H1 (cell line): ENCODE measurements at regions not wholly inside any gene's neighbourhood (a gene's known extent, or its start where the extent isn't known, plus 50 kb on each side); places are given as distances from the start of the nearest gene placed in this dataset.

Source experiments
- CTCF ChIA-PET: fragments of 300-600 bp; sonication (Branson Sonifier 250); formaldehyde crosslinking; loops from one replicate; lab custom pipeline; 2021; ENCODE audit not compliant: partially characterized antibody; lab: Charles Lee
- POLR2A ChIA-PET: fragments of 300-600 bp; sonication (Branson Sonifier 250); formaldehyde crosslinking; loops from one replicate; lab custom pipeline; 2021; ENCODE audit warnings: inconsistent platforms; ENCODE audit not compliant: partially characterized antibody; lab: Charles Lee
- DNase-seq, 2 experiments: peaks; one replicate each; pipeline versions ENCODE4 v3.0.0 to v3.0.0-alpha.2; 2010 to 2022; ENCODE audit warnings: low spot score in 2 of 2, low read depth in 1 of 2, mixed read lengths in 1 of 2
- FAIRE-seq: peaks from 2 replicates; lab custom pipeline; 2011; peaks lifted over from hg19 to GRCh38; lab: Jason Lieb, UNC
- H2AFZ ChIP-seq: 2 replicates; pipeline ENCODE4 v1.8.1; 2012; ENCODE audit warnings: low read length, inconsistent platforms
- H2AK5ac ChIP-seq: 2 replicates; pipeline ENCODE4 v1.6.1; 2013; ENCODE audit warnings: low read depth, low read length
- H2BK120ac ChIP-seq: replicated peaks from 2 replicates; pipeline ENCODE3; 2013; ENCODE audit warnings: low read depth, low read length, inconsistent platforms
- H2BK12ac ChIP-seq: 2 replicates; pipeline ENCODE4 v1.6.1; 2013; ENCODE audit warnings: low read depth, low read length
- H2BK15ac ChIP-seq: 2 replicates; pipeline ENCODE4 v1.6.1; 2013; ENCODE audit warnings: low read length
- H2BK20ac ChIP-seq: 2 replicates; pipeline ENCODE4 v1.6.1; 2013; ENCODE audit warnings: low read length
- H2BK5ac ChIP-seq: 2 replicates; pipeline ENCODE4 v1.6.1; 2013; ENCODE audit warnings: low read depth, low read length
- H3K14ac ChIP-seq: 2 replicates; pipeline ENCODE4 v1.6.1; 2013; ENCODE audit warnings: inconsistent platforms; ENCODE audit not compliant: insufficient read length
- H3K18ac ChIP-seq: 2 replicates; pipeline ENCODE4 v1.6.1; 2013; ENCODE audit warnings: low read length; ENCODE audit errors: extremely low read depth
- H3K23ac ChIP-seq: 2 replicates; pipeline ENCODE4 v1.6.1; 2013; ENCODE audit warnings: inconsistent platforms; ENCODE audit not compliant: insufficient read length
- H3K23me2 ChIP-seq: 2 replicates; pipeline ENCODE4 v1.6.1; 2013; ENCODE audit warnings: low read depth, low read length
- H3K27ac ChIP-seq: 2 replicates; pipeline ENCODE4 v1.6.1; 2011; ENCODE audit warnings: low read depth, low read length, inconsistent platforms
- H3K27me3 ChIP-seq, 4 experiments: replicated peaks in 1 of 4; 1 replicate in 1 of 4; 2 replicates in 3 of 4; pipeline versions ENCODE4 v1.6.1 to v1.8.1; 2011 to 2013; ENCODE audit warnings: low read length in 3 of 4, mild to moderate bottlenecking in 3 of 4, inconsistent platforms in 2 of 4, mixed read lengths in 2 of 4, moderate library complexity in 1 of 4; ENCODE audit not compliant: control insufficient read depth in 3 of 4, insufficient read depth in 3 of 4; ENCODE audit errors: extremely low read depth in 1 of 4
- H3K36me3 ChIP-seq, 4 experiments: 2 replicates each; pipeline versions ENCODE4 v1.6.1 to v1.8.1; 2011 to 2013; ENCODE audit warnings: mild to moderate bottlenecking in 4 of 4, low read length in 3 of 4, moderate library complexity in 2 of 4, control low read depth in 1 of 4, inconsistent platforms in 1 of 4; ENCODE audit not compliant: insufficient read depth in 4 of 4, control insufficient read depth in 2 of 4
- H3K4ac ChIP-seq: replicated peaks from 2 replicates; pipeline ENCODE3; 2013; ENCODE audit warnings: low read length, low read depth, mixed read lengths, inconsistent platforms; ENCODE audit not compliant: insufficient read length
- H3K4me1 ChIP-seq, 4 experiments: replicated peaks in 1 of 4; 1 replicate in 1 of 4; 2 replicates in 3 of 4; pipeline versions ENCODE4 v1.6.1 to v1.8.1; 2011 to 2013; ENCODE audit warnings: low read length in 3 of 4, inconsistent platforms in 2 of 4, mixed read lengths in 1 of 4; ENCODE audit not compliant: insufficient read depth in 4 of 4, control insufficient read depth in 3 of 4
- H3K4me2 ChIP-seq, 2 experiments: 2 replicates each; pipeline versions ENCODE4 v1.6.1 to v1.8.1; 2011 to 2013; ENCODE audit warnings: low read depth in 2 of 2, low read length in 2 of 2, control low read depth in 1 of 2, inconsistent platforms in 1 of 2, mild to moderate bottlenecking in 1 of 2; ENCODE audit not compliant: insufficient read depth in 1 of 2
- H3K4me3 ChIP-seq, 4 experiments: fragments of 200-600, 300-600 bp in 1 of 4; sonication (generic), shearing (Covaris generic), sonication (Bioruptor Twin) in 1 of 4; 2 replicates each; pipeline versions ENCODE4 v1.5.1 to v1.8.1; 2011 to 2016; ENCODE audit warnings: low read length in 4 of 4, low read depth in 3 of 4, control low read depth in 2 of 4, inconsistent platforms in 2 of 4, mild to moderate bottlenecking in 2 of 4, mixed read lengths in 1 of 4, moderate library complexity in 1 of 4; ENCODE audit not compliant: insufficient read depth in 2 of 4; ENCODE audit errors: extremely low read depth in 1 of 4
- H3K56ac ChIP-seq: replicated peaks from 2 replicates; pipeline ENCODE3; 2013; ENCODE audit warnings: low read depth, mild to moderate bottlenecking, mixed read lengths, low read length, inconsistent platforms; ENCODE audit not compliant: insufficient read length
- H3K79me1 ChIP-seq: 2 replicates; pipeline ENCODE4 v1.6.1; 2013; ENCODE audit warnings: low read depth, low read length, control low read depth
- H3K79me2 ChIP-seq, 2 experiments: 2 replicates each; pipeline versions ENCODE4 v1.6.1 to v1.8.1; 2012 to 2013; ENCODE audit warnings: low read length in 2 of 2, mild to moderate bottlenecking in 2 of 2, inconsistent platforms in 1 of 2; ENCODE audit not compliant: insufficient read depth in 2 of 2, control insufficient read depth in 1 of 2
- H3K9ac ChIP-seq, 4 experiments: replicated peaks in 1 of 4; 1 replicate in 1 of 4; 2 replicates in 3 of 4; pipeline versions ENCODE4 v1.6.1 to v1.8.1; 2011 to 2013; ENCODE audit warnings: low read depth in 3 of 4, low read length in 3 of 4, control low read depth in 2 of 4, mild to moderate bottlenecking in 2 of 4, moderate library complexity in 2 of 4, inconsistent platforms in 1 of 4; ENCODE audit errors: extremely low read depth in 1 of 4
- H3K9me3 ChIP-seq, 2 experiments: 2 replicates each; pipeline versions ENCODE4 v1.6.1 to v1.8.1; 2012 to 2013; ENCODE audit warnings: mild to moderate bottlenecking in 2 of 2, moderate library complexity in 2 of 2, control low read depth in 1 of 2, inconsistent platforms in 1 of 2, low read depth in 1 of 2, low read length in 1 of 2, mixed read lengths in 1 of 2; ENCODE audit not compliant: insufficient read depth in 2 of 2
- H4K20me1 ChIP-seq, 2 experiments: replicated peaks in 1 of 2; 2 replicates each; pipeline versions ENCODE3 to v1.8.1; 2011 to 2013; ENCODE audit warnings: inconsistent platforms in 2 of 2, low read length in 2 of 2, mild to moderate bottlenecking in 1 of 2; ENCODE audit not compliant: insufficient read depth in 2 of 2, control insufficient read depth in 1 of 2
- H4K5ac ChIP-seq: 2 replicates; pipeline ENCODE4 v1.6.1; 2013; ENCODE audit warnings: low read length, low read depth, mixed read lengths, inconsistent platforms; ENCODE audit not compliant: insufficient read length
- H4K8ac ChIP-seq: 2 replicates; pipeline ENCODE4 v1.8.0; 2013; ENCODE audit warnings: mild to moderate bottlenecking, moderate library complexity, low read length, inconsistent platforms; ENCODE audit not compliant: insufficient read depth; ENCODE audit errors: extremely low read depth
- H4K91ac ChIP-seq: replicated peaks from 2 replicates; pipeline ENCODE3; 2013; ENCODE audit warnings: low read length, mixed read lengths, inconsistent platforms; ENCODE audit not compliant: insufficient read length
- BCL11A ChIP-seq, 2 experiments: IDR thresholded peaks; one replicate each; pipeline ENCODE4 v1.6.1; 2011; ENCODE audit warnings: low read depth in 2 of 2, low read length in 2 of 2, mild to moderate bottlenecking in 2 of 2
- CEBPB ChIP-seq: IDR thresholded peaks from 2 replicates; pipeline ENCODE4 v1.6.1; 2012; ENCODE audit warnings: low read depth, low read length
- E2F6 ChIP-seq: IDR thresholded peaks from 2 replicates; pipeline ENCODE4 v1.6.1; 2012; ENCODE audit warnings: inconsistent platforms
- EZH2 ChIP-seq: fragments of 200-600 bp; sonication (generic); IDR thresholded peaks from 2 replicates; pipeline ENCODE4 v1.7.1; 2012; ENCODE audit warnings: low read depth, mild to moderate bottlenecking, moderate library complexity, low read length, inconsistent platforms; ENCODE audit not compliant: severe bottlenecking
- GABPA ChIP-seq: IDR thresholded peaks from 2 replicates; pipeline ENCODE4 v1.6.1; 2011; ENCODE audit warnings: mild to moderate bottlenecking, low read length, moderate library complexity, borderline replicate concordance; ENCODE audit not compliant: insufficient read depth
- HDAC2 ChIP-seq, 2 experiments: fragments of 300-600 bp in 1 of 2; sonication (generic) in 1 of 2; IDR thresholded peaks; 2 replicates each; pipeline ENCODE4 v1.6.1; 2011 to 2012; ENCODE audit warnings: low read depth in 2 of 2, low read length in 2 of 2, mild to moderate bottlenecking in 2 of 2, moderate library complexity in 2 of 2, borderline replicate concordance in 1 of 2, inconsistent platforms in 1 of 2
- HDAC6 ChIP-seq: IDR thresholded peaks from one replicate; pipeline ENCODE4 v1.7.1; 2012; ENCODE audit warnings: low read depth, mild to moderate bottlenecking, inconsistent platforms, low read length, moderate library complexity
- JUND ChIP-seq: IDR thresholded peaks from 2 replicates; pipeline ENCODE4 v1.6.1; 2011; ENCODE audit warnings: mild to moderate bottlenecking, improper control_type of control experiment, low read length
- KDM5A ChIP-seq: fragments of 200-600 bp; IDR thresholded peaks from 2 replicates; pipeline ENCODE4 v1.7.1; 2012; ENCODE audit warnings: mild to moderate bottlenecking, low read length, inconsistent platforms, mixed read lengths
- MAFK ChIP-seq: IDR thresholded peaks from 2 replicates; pipeline ENCODE4 v1.6.1; 2012; ENCODE audit warnings: low read depth, mild to moderate bottlenecking, improper control_type of control experiment, low read length
- POLR2A ChIP-seq, 2 experiments: IDR thresholded peaks; 1 replicate in 1 of 2; 2 replicates in 1 of 2; pipeline ENCODE4 v1.6.1; 2011; ENCODE audit warnings: low read depth in 2 of 2, low read length in 2 of 2, mild to moderate bottlenecking in 2 of 2; ENCODE audit errors: control extremely low read depth in 1 of 2
- SP2 ChIP-seq: IDR thresholded peaks from 2 replicates; pipeline ENCODE4 v1.6.1; 2012; ENCODE audit warnings: mild to moderate bottlenecking, low read length, inconsistent platforms
- SP4 ChIP-seq: IDR thresholded peaks from 2 replicates; pipeline ENCODE4 v1.6.1; 2012; ENCODE audit warnings: low read length, inconsistent platforms
- TAF1 ChIP-seq: IDR thresholded peaks from 2 replicates; pipeline ENCODE4 v1.6.1; 2011; ENCODE audit warnings: mild to moderate bottlenecking, low read depth, low read length
- TEAD4 ChIP-seq: IDR thresholded peaks from 2 replicates; pipeline ENCODE4 v1.6.1; 2012; ENCODE audit warnings: low read depth, low read length, inconsistent platforms, mixed read lengths
- WGBS, 2 experiments: shearing (Covaris generic) in 1 of 2; methylation state at CpG; one replicate each; pipeline versions ENCODE4 v1.1.6 to v1.1.7; 2013 to 2015; ENCODE audit warnings: low lambda C conversion rate in 2 of 2, mixed read lengths in 2 of 2, inconsistent platforms in 1 of 2, low coverage in 1 of 2, missing lambda C conversion rate in 1 of 2; ENCODE audit not compliant: insufficient replicate concordance in 2 of 2, insufficient coverage in 1 of 2, insufficient read length in 1 of 2; ENCODE audit errors: extremely low coverage in 1 of 2, missing lambda C conversion rate in 1 of 2; 5-methylcytosine and 5-hydroxymethylcytosine counted together

- Histone ChIP-seq H3K56ac (no peak overlapping the region), H3K4me2 (no peak overlapping the region), H2BK20ac (no peak overlapping the region), H4K5ac (no peak overlapping the region), H3K23ac (no peak overlapping the region), H3K9ac (no peak overlapping the region), H2BK5ac (no peak overlapping the region), H3K9me3 (no peaks in the 10 kb centered on the region), H3K4me3 (no peak overlapping the region), H3K23me2 (no peaks in the 10 kb centered on the region), H3K79me1 (no peaks in the 10 kb centered on the region), H3K36me3 (no peaks in the 10 kb centered on the region), H2BK12ac (no peak overlapping the region), H3K79me2 (no peaks in the 10 kb centered on the region), H3K4ac (no peak overlapping the region), H3K27me3 (no peaks in the 10 kb centered on the region; a peak in 4 of 7 replicates), H2BK15ac (no peak overlapping the region), H3K4me1 (no peaks in the 10 kb centered on the region; a peak in 1 of 7 replicates), H2AFZ (no peak overlapping the region), H3K27ac (no peak overlapping the region), H4K20me1 (no peaks in the 10 kb centered on the region), H4K91ac (no peak overlapping the region), H3K14ac (no peak overlapping the region), H3K18ac (no peak overlapping the region), H4K8ac (no peak overlapping the region), H2BK120ac (no peak overlapping the region), H2AK5ac (no peak overlapping the region)
- WGBS, 2 experiments: 85% methylated on average over 3 of the region's 3 CpGs; no CpG with 5 or more reads in 1 of the 2 experiments
- POLR2A ChIA-PET: no interaction called here
- DNase-seq: no peak
- no peak for FAIRE-seq
- CTCF ChIA-PET: interaction anchor here (1.8 kb wide), 1 partner anchor 11 kb away, joined by 4 read pairs; no protein-coding TSS in a partner anchor
- TF ChIP-seq EZH2 (no peak), BCL11A (IDR thresholded peaks at IDR 0.05; ENCODE audit: low read depth in 2 of 2, low read length in 2 of 2) (no peak), SP4 (no peak), MAFK (no peak), POLR2A (IDR thresholded peaks at IDR 0.05; ENCODE audit: control extremely low read depth in 1 of 2, low read depth in 2 of 2, low read length in 2 of 2) (no peak), TAF1 (no peak), HDAC2 (IDR thresholded peaks at IDR 0.05; ENCODE audit: borderline replicate concordance in 1 of 2, low read depth in 2 of 2, low read length in 2 of 2) (no peak), SP2 (no peak), GABPA (no peak), KDM5A (no peak), JUND (no peak), E2F6 (no peak), CEBPB (no peak), HDAC6 (no peak), TEAD4 (no peak)
Measured at GRCh38 chr18:47323158-47323557, 71.7 kb upstream of the SKOR2 start.
